Mesenchymal stem cell (in vitro differentiated cells and primary cell): ENCODE measurements at regions not wholly inside any gene's neighbourhood (a gene's known extent, or its start where the extent isn't known, plus 50 kb on each side); places are given as distances from the start of the nearest gene placed in this dataset.

Experiments
- DNase-seq: peaks from one replicate; pipeline ENCODE4 v3.0.0-alpha.2; 2013
- H2AFZ ChIP-seq: one replicate; pipeline ENCODE4 v1.6.1; 2013; ENCODE audit warnings: low read depth, mild to moderate bottlenecking, control low read depth, inconsistent platforms, low read length, moderate library complexity
- H2AK5ac ChIP-seq: 2 replicates; pipeline ENCODE4 v1.6.1; 2013; ENCODE audit warnings: low read length, moderate library complexity, mild to moderate bottlenecking, inconsistent platforms; ENCODE audit not compliant: severe bottlenecking
- H2BK120ac ChIP-seq: one replicate; pipeline ENCODE4 v1.6.1; 2013; ENCODE audit warnings: low read depth, mild to moderate bottlenecking, inconsistent platforms, low read length, moderate library complexity
- H2BK12ac ChIP-seq, 2 experiments: one replicate each; pipeline ENCODE4 v1.6.1; 2013; ENCODE audit warnings: inconsistent platforms in 2 of 2, low read length in 2 of 2, mild to moderate bottlenecking in 2 of 2, moderate library complexity in 2 of 2, control low read depth in 1 of 2
- H2BK15ac ChIP-seq: one replicate; pipeline ENCODE4 v1.6.1; 2013; ENCODE audit warnings: mild to moderate bottlenecking, low read depth, inconsistent platforms; ENCODE audit not compliant: poor library complexity, severe bottlenecking
- H2BK5ac ChIP-seq: 2 replicates; pipeline ENCODE4 v1.6.1; 2013; ENCODE audit warnings: low read depth, mild to moderate bottlenecking, low read length, control low read depth, inconsistent platforms; ENCODE audit not compliant: poor library complexity, severe bottlenecking
- H3K14ac ChIP-seq, 2 experiments: one replicate each; pipeline ENCODE4 v1.6.1; 2013; ENCODE audit warnings: inconsistent platforms in 2 of 2, low read length in 2 of 2, control low read depth in 1 of 2, mild to moderate bottlenecking in 1 of 2, moderate library complexity in 1 of 2
- H3K18ac ChIP-seq, 2 experiments: one replicate each; pipeline ENCODE4 v1.6.1; 2013; ENCODE audit warnings: inconsistent platforms in 2 of 2, low read length in 2 of 2, control low read depth in 1 of 2, low read depth in 1 of 2, mild to moderate bottlenecking in 1 of 2
- H3K23ac ChIP-seq, 2 experiments: one replicate each; pipeline ENCODE4 v1.6.1; 2013; ENCODE audit warnings: inconsistent platforms in 2 of 2, low read length in 2 of 2, mild to moderate bottlenecking in 2 of 2, moderate library complexity in 2 of 2, control low read depth in 1 of 2
- H3K27ac ChIP-seq: 2 replicates; pipeline ENCODE4 v1.5.1; 2013; ENCODE audit warnings: mild to moderate bottlenecking, moderate library complexity, low read length, control low read depth, inconsistent platforms; ENCODE audit not compliant: poor library complexity, severe bottlenecking
- H3K27me3 ChIP-seq, 2 experiments: 2 replicates each; pipeline versions ENCODE4 v1.6.1 to v1.7.0; 2013; ENCODE audit warnings: low read length in 2 of 2, mild to moderate bottlenecking in 2 of 2, moderate library complexity in 2 of 2, control low read depth in 1 of 2, inconsistent platforms in 1 of 2; ENCODE audit not compliant: control insufficient read depth in 1 of 2, insufficient read depth in 1 of 2
- H3K36me3 ChIP-seq, 2 experiments: 2 replicates each; pipeline versions ENCODE4 v1.6.1 to v1.7.0; 2013; ENCODE audit warnings: low read length in 2 of 2, control low read depth in 1 of 2, inconsistent platforms in 1 of 2, low read depth in 1 of 2, mild to moderate bottlenecking in 1 of 2; ENCODE audit not compliant: insufficient read depth in 2 of 2, control insufficient read depth in 1 of 2
- H3K4ac ChIP-seq, 2 experiments: one replicate each; pipeline ENCODE4 v1.6.1; 2013; ENCODE audit warnings: inconsistent platforms in 2 of 2, low read length in 2 of 2, mild to moderate bottlenecking in 2 of 2, moderate library complexity in 2 of 2, control low read depth in 1 of 2, low read depth in 1 of 2
- H3K4me1 ChIP-seq: 2 replicates; pipeline ENCODE4 v1.6.1; 2013; ENCODE audit warnings: low read depth, low read length, control low read depth; ENCODE audit not compliant: control insufficient read depth, insufficient read depth
- H3K4me2 ChIP-seq: 2 replicates; pipeline ENCODE4 v1.6.1; 2013; ENCODE audit warnings: low read length, mild to moderate bottlenecking, inconsistent platforms; ENCODE audit not compliant: poor library complexity, severe bottlenecking
- H3K4me3 ChIP-seq, 2 experiments: 2 replicates each; pipeline versions ENCODE4 v1.5.1 to v1.7.0; 2013; ENCODE audit warnings: low read length in 2 of 2, mild to moderate bottlenecking in 2 of 2, control low read depth in 1 of 2, low read depth in 1 of 2; ENCODE audit not compliant: insufficient read depth in 1 of 2
- H3K79me1 ChIP-seq: replicated peaks from 2 replicates; pipeline ENCODE4 v1.6.1; 2013; ENCODE audit warnings: mild to moderate bottlenecking, control low read depth, low read length, inconsistent platforms; ENCODE audit not compliant: poor library complexity, severe bottlenecking
- H3K9ac ChIP-seq: 2 replicates; pipeline ENCODE4 v1.7.0; 2013; ENCODE audit warnings: mild to moderate bottlenecking, low read length, moderate library complexity
- H3K9me3 ChIP-seq: 2 replicates; pipeline ENCODE4 v1.7.0; 2013; ENCODE audit warnings: mild to moderate bottlenecking, low read length; ENCODE audit not compliant: control insufficient read depth
- H4K8ac ChIP-seq: one replicate; pipeline ENCODE4 v1.6.1; 2013; ENCODE audit warnings: inconsistent platforms, mild to moderate bottlenecking, low read length, moderate library complexity
- H4K91ac ChIP-seq: one replicate; pipeline ENCODE4 v1.6.1; 2013; ENCODE audit warnings: mild to moderate bottlenecking, low read length, inconsistent platforms
- WGBS: methylation state at CpG from one replicate; pipeline ENCODE4 v1.1.7; 2013; ENCODE audit warnings: mixed read lengths; 5-methylcytosine and 5-hydroxymethylcytosine counted together

DNA sequence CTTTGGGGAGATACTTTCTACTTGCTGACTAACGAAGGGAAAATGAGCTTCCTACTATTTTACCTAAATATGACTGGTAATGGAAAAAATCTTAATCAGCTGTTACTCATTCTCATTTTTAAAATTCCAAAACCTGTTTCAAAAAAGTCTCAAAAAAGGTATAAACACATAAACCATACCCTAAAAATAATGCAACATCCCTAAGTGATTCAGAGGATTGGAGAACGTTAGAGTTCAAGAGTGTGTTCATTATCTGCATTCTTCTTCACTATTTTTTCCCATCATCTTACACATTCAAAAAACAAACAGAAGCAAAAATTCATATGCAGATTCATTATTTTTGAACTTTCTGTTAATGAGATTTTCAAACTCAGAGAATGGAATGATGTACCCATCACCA is 150.4 kb upstream of the GNAI1 start:
- no peak overlapping the region for H3K4me2 ChIP-seq
- H2BK5ac ChIP-seq, result no peak overlapping the region
- no peak overlapping the region for H2BK120ac ChIP-seq
- H2BK15ac ChIP-seq, result no peak overlapping the region
- no peak overlapping the region for H3K23ac ChIP-seq
- H3K14ac ChIP-seq, result no peak overlapping the region
- no peak overlapping the region for H4K91ac ChIP-seq
- no peaks in the 10 kb centered on the region for H3K4me1 ChIP-seq
- WGBS, result 0% methylated on average over 1 of the region's 2 CpGs
- H2BK12ac ChIP-seq, result no peak overlapping the region
- H3K4ac ChIP-seq, result no peak overlapping the region
- H2AK5ac ChIP-seq, result no peak overlapping the region
- no peaks in the 10 kb centered on the region for H3K79me1 ChIP-seq
- no peak overlapping the region for H3K27ac ChIP-seq
- no peak for DNase-seq
- no peaks in the 10 kb centered on the region for H3K27me3 ChIP-seq
- H2AFZ ChIP-seq, result no peak overlapping the region
- H3K36me3 ChIP-seq, result no peaks in the 10 kb centered on the region
- no peak overlapping the region for H3K18ac ChIP-seq
- H3K9ac ChIP-seq, result no peak overlapping the region
- no peak overlapping the region for H4K8ac ChIP-seq
- no peak overlapping the region for H3K4me3 ChIP-seq
- H3K9me3 ChIP-seq, result no peaks in the 10 kb centered on the region

DNA sequence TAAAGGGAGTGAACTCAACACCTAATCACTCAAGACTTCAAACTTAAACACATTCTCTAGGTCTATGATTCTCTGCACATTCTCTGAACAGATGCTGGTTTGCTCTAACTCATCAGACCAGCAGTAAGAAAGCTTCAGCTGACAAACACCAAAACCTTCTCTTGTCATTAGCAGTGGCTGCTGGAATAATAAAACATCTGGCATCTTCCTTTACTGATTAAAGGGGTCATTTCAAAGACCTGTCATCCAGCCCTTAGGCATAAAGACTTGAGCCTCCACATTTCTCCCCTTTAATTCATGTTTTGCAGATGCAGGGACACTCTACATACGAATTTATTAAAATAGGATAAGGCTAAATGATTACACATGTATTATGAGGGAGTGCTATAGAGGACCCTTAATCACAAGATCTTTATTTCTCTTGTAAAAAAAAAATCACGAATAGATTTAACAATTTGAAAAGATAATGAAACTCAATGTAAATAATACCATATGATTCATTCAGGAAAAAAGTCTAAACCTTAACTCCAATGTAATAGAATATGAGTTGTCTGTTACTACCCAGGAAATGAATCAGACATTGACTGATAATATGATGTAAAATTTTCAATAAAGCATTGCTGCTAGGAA is 152.4 kb upstream of the GNAI1 start:
- H4K91ac ChIP-seq, result no peak overlapping the region
- peak overlapping the region in 1 of 2 experiments; percentile 49 for H3K4ac ChIP-seq
- no peak overlapping the region for H2BK120ac ChIP-seq
- H2AFZ ChIP-seq, result no peak overlapping the region
- H3K27me3 ChIP-seq, result no peaks in the 10 kb centered on the region
- no CpG with 5 or more reads among the region's 2 CpGs for WGBS
- no peak overlapping the region for H4K8ac ChIP-seq
- H3K4me2 ChIP-seq, result no peak overlapping the region
- no peak overlapping the region for H3K4me3 ChIP-seq
- H2BK5ac ChIP-seq, result no peak overlapping the region
- peak; percentile 52 for DNase-seq
- no peak overlapping the region for H2BK15ac ChIP-seq
- no peak overlapping the region for H3K27ac ChIP-seq
- H2AK5ac ChIP-seq, result no peak overlapping the region
- no peak overlapping the region for H3K14ac ChIP-seq
- H3K36me3 ChIP-seq, result no peaks in the 10 kb centered on the region
- H3K79me1 ChIP-seq, result no peaks in the 10 kb centered on the region
- H3K4me1 ChIP-seq, result no peaks in the 10 kb centered on the region
- no peak overlapping the region for H3K23ac ChIP-seq
- H3K9ac ChIP-seq, result peak overlapping the region; percentile 10
- no peaks in the 10 kb centered on the region for H3K9me3 ChIP-seq
- H3K18ac ChIP-seq, result peak overlapping the region in 1 of 2 experiments; percentile 64
- peak overlapping the region in 1 of 2 experiments; percentile 3 for H2BK12ac ChIP-seq

DNA sequence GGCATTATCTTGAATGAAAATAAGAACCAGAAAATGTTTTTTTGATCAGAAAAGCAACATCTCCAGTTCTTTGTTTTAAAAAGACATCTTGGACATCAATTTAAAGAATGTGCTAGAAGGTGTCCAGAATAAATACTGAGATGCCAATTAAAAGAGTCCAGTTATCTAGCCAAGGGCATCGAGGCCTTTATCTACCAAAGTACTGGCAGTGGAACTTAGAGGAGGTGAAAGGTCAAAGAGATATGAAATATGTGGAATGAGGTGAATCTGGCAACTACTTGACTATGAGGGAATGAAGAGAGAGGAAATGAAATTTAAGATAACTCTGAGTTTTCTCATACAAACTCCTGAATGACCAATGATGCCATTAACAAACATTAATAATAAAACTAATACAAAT is 154.3 kb upstream of the GNAI1 start:
- Histone ChIP-seq H3K18ac (peak overlapping the region in 1 of 2 experiments; percentile 91), H4K91ac (no peak overlapping the region), H3K23ac (no peak overlapping the region), H3K4me1 (no peaks in the 10 kb centered on the region), H2BK15ac (no peak overlapping the region), H3K27ac (no peak overlapping the region), H3K79me1 (no peaks in the 10 kb centered on the region), H3K4me2 (no peak overlapping the region), H3K9ac (no peak overlapping the region), H3K4me3 (no peak overlapping the region), H2BK5ac (no peak overlapping the region), H3K36me3 (no peaks in the 10 kb centered on the region), H2BK120ac (peak overlapping the region; percentile 49), H3K4ac (no peak overlapping the region), H4K8ac (no peak overlapping the region), H2AK5ac (no peak overlapping the region), H3K27me3 (no peaks in the 10 kb centered on the region), H3K9me3 (no peaks in the 10 kb centered on the region), H3K14ac (no peak overlapping the region), H2BK12ac (no peak overlapping the region), H2AFZ (no peak overlapping the region)
- no peak for DNase-seq
- WGBS, result 56% methylated on average over 1 of the region's 1 CpG

DNA sequence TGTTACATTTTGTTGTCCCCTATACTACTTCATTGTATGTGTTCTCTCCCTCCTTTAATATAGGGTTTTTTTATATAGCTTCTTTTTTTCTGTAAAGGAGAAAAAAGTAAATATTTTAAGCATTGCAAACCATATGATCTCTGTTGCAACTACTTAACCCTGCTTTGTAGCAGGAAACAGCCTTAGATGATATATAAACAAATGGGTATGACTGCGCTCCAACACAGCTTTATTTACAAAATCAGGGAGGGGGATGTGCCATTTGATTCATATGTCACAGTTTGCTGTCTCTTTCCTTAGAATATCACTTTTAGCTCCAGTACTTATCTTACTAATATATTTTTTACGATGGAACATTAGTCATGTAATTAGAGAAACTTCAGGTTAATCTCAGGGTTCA is 155.2 kb upstream of the GNAI1 start:
- H3K23ac ChIP-seq, result no peak overlapping the region
- no peaks in the 10 kb centered on the region for H3K79me1 ChIP-seq
- H3K18ac ChIP-seq, result no peak overlapping the region
- no peak overlapping the region for H3K9ac ChIP-seq
- no peak overlapping the region for H3K4me2 ChIP-seq
- no peak overlapping the region for H3K4ac ChIP-seq
- no peak overlapping the region for H2AK5ac ChIP-seq
- H3K4me3 ChIP-seq, result no peak overlapping the region
- H2AFZ ChIP-seq, result no peak overlapping the region
- no peaks in the 10 kb centered on the region for H3K27me3 ChIP-seq
- no peak overlapping the region for H2BK120ac ChIP-seq
- WGBS, result no CpG with 5 or more reads among the region's 2 CpGs
- no peak overlapping the region for H4K91ac ChIP-seq
- H3K14ac ChIP-seq, result no peak overlapping the region
- no peaks in the 10 kb centered on the region for H3K4me1 ChIP-seq
- no peaks in the 10 kb centered on the region for H3K36me3 ChIP-seq
- no peak overlapping the region for H4K8ac ChIP-seq
- H2BK12ac ChIP-seq, result no peak overlapping the region
- no peaks in the 10 kb centered on the region for H3K9me3 ChIP-seq
- H2BK15ac ChIP-seq, result no peak overlapping the region
- no peak overlapping the region for H2BK5ac ChIP-seq
- peak; percentile 88 for DNase-seq
- no peak overlapping the region for H3K27ac ChIP-seq
